Suprapubic skin (tissue), 4 donors: ENCODE measurements at regions not wholly inside any gene's neighbourhood (a gene's known extent, or its start where the extent isn't known, plus 50 kb on each side); places are given as distances from the start of the nearest gene placed in this dataset.

Source experiments
- CTCF ChIP-seq, 2 donors: fragments of 200-600 bp in 1 of 2; fragments of 450-650 bp in 1 of 2; sonication (generic) in 1 of 2; IDR thresholded peaks; one replicate each; pipeline ENCODE4 v1.5.1; 2016 to 2019; ENCODE audit warnings: antibody characterized with exemption in 2 of 2, mild to moderate bottlenecking in 1 of 2, moderate library complexity in 1 of 2
- EP300 ChIP-seq: sonication (generic); formaldehyde crosslinking; IDR thresholded peaks from one replicate; pipeline ENCODE4 v1.6.1; 2017; ENCODE audit warnings: antibody characterized with exemption
- POLR2A ChIP-seq, 2 donors: fragments of 450-650 bp; IDR thresholded peaks; one replicate each; pipeline ENCODE4 v1.6.1; 2017; ENCODE audit warnings: antibody characterized with exemption in 2 of 2, mild to moderate bottlenecking in 2 of 2, moderate library complexity in 2 of 2
- POLR2AphosphoS5 ChIP-seq, 3 donors: sonication (generic); formaldehyde crosslinking; IDR thresholded peaks; one replicate each; pipeline ENCODE4 v1.6.1; 2017; ENCODE audit warnings: antibody characterized with exemption in 3 of 3

GRCh38 chr6:14819001-14819400 lies 426.9 kb upstream of the JARID2 start:
- TF ChIP-seq POLR2A (IDR thresholded peaks at IDR 0.05) (no peak), CTCF (IDR thresholded peaks at IDR 0.05) (no peak), EP300 (no peak), POLR2AphosphoS5 (IDR thresholded peaks at IDR 0.05) (no peak)
